Fibroblast of lung (primary cell): ENCODE measurements at regions not wholly inside any gene's neighbourhood (a gene's known extent, or its start where the extent isn't known, plus 50 kb on each side); places are given as distances from the start of the nearest gene placed in this dataset.

ENCODE experiments used
- DNase-seq, 2 donors: peaks; one replicate each; pipeline versions ENCODE4 v3.0.0 to v3.0.0-alpha.2; 2010; ENCODE audit warnings: low read depth in 2 of 2
- H2AFZ ChIP-seq: 2 replicates; pipeline ENCODE4 v1.5.1; 2012; ENCODE audit warnings: low read length, control low read depth, inconsistent platforms
- H3K27ac ChIP-seq: 2 replicates; pipeline ENCODE4 v1.5.1; 2011; ENCODE audit warnings: low read length, control low read depth; ENCODE audit not compliant: insufficient read depth
- H3K27me3 ChIP-seq: 2 replicates; pipeline ENCODE4 v1.5.1; 2011; ENCODE audit warnings: mild to moderate bottlenecking, low read length; ENCODE audit not compliant: control insufficient read depth, insufficient read depth
- H3K36me3 ChIP-seq: 2 replicates; pipeline ENCODE4 v1.5.1; 2011; ENCODE audit warnings: low read length; ENCODE audit not compliant: control insufficient read depth, insufficient read depth
- H3K4me1 ChIP-seq: 2 replicates; pipeline ENCODE4 v1.5.1; 2011; ENCODE audit warnings: low read length; ENCODE audit not compliant: control insufficient read depth, insufficient read depth; ENCODE audit errors: extremely low read depth
- H3K4me2 ChIP-seq: 2 replicates; pipeline ENCODE4 v1.5.1; 2011; ENCODE audit warnings: low read length, control low read depth; ENCODE audit not compliant: insufficient read depth; ENCODE audit errors: extremely low read depth
- H3K4me3 ChIP-seq, 4 experiments: fragments of 200-600 bp in 1 of 4; sonication (generic) in 1 of 4; replicated peaks in 1 of 4; 2 replicates each; pipeline ENCODE4 v1.5.1; 2011 to 2016; ENCODE audit warnings: low read length in 4 of 4, low read depth in 3 of 4, mild to moderate bottlenecking in 3 of 4, control low read depth in 2 of 4, inconsistent platforms in 1 of 4, mixed read lengths in 1 of 4; ENCODE audit not compliant: insufficient read depth in 1 of 4; ENCODE audit errors: control extremely low read depth in 1 of 4
- H3K79me2 ChIP-seq: 2 replicates; pipeline ENCODE4 v1.5.1; 2012; ENCODE audit warnings: mild to moderate bottlenecking, low read length, inconsistent platforms; ENCODE audit not compliant: control insufficient read depth, insufficient read depth
- H3K9ac ChIP-seq: 2 replicates; pipeline ENCODE4 v1.5.1; 2011; ENCODE audit warnings: mild to moderate bottlenecking, low read length, control low read depth; ENCODE audit not compliant: insufficient read depth
- H3K9me3 ChIP-seq: 2 replicates; pipeline ENCODE4 v1.5.1; 2012; ENCODE audit warnings: low read depth, low read length; ENCODE audit not compliant: control insufficient read depth, insufficient read depth
- H4K20me1 ChIP-seq: 2 replicates; pipeline ENCODE4 v1.5.1; 2011; ENCODE audit warnings: low read length; ENCODE audit not compliant: control insufficient read depth, insufficient read depth; ENCODE audit errors: extremely low read depth
- CTCF ChIP-seq, 2 donors: IDR thresholded peaks in 1 of 2; conservative IDR thresholded peaks in 1 of 2; 1 replicate in 1 of 2; 2 replicates in 1 of 2; pipeline ENCODE4 v1.5.1; 2011 to 2012; ENCODE audit warnings: low read length in 2 of 2, control low read depth in 1 of 2, inconsistent platforms in 1 of 2, low read depth in 1 of 2, mild to moderate bottlenecking in 1 of 2
- EZH2 ChIP-seq: IDR thresholded peaks from 2 replicates; pipeline ENCODE4 v1.5.1; 2012; ENCODE audit warnings: low read length, control low read depth, mild to moderate bottlenecking; ENCODE audit errors: missing control alignments

DNA sequence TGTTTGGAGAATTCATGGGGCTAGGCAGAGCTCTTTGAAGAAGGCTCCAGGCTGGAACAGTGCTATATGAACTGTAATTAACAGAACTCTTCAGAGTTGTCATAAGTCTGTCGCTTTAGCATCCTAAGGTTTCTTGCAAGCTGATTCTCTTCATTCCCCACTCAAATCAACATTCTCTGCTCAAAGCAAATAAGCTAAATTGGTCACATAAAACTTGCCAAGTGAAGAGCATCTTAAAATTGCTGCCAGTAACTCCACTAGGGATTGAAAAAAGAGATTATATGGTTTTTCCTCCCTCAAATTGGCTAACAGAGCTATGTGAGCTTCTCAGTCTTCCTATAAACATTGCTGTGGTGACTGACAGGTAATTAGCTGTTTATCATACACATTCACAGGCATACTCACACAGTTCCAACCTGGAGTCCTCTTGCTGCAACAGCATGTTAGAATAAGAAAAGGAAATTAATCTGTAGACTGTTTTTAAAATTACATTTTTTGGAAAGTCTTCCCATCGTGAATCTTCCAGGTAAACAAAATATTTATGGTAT lies 298.5 kb upstream of the ATP10B start:
- H3K79me2 ChIP-seq = no peaks in the 10 kb centered on the region

DNA sequence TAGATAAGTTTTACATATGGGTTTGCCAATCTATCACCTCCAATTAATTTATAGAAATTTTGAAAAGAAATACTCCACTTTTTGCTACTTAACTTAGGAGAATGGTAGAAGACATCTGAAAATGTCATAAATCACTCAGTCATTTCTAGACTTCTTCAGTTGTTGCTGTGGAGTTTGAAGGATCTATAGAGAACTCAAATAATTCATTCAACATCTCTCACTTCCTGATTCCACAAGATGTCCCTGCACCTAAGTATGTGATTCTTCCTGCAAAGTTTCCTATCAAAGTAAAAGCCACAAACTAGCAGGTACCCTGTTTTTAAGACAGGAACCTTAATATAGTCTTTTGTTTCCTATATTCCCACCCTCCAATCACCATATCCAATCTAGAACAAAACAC lies 297.1 kb upstream of the ATP10B start:
- no peak for DNase-seq
- no peaks in the 10 kb centered on the region for H4K20me1 ChIP-seq
- H3K4me3 ChIP-seq = no peak overlapping the region
- no peaks in the 10 kb centered on the region for H3K4me1 ChIP-seq
- no peaks in the 10 kb centered on the region for H3K9me3 ChIP-seq
- no peaks in the 10 kb centered on the region for H3K27me3 ChIP-seq
- H3K36me3 ChIP-seq = no peaks in the 10 kb centered on the region
- H3K4me2 ChIP-seq = no peak overlapping the region
- H3K27ac ChIP-seq = no peak overlapping the region
- H2AFZ ChIP-seq = no peak overlapping the region
- no peak overlapping the region for H3K9ac ChIP-seq
- no peaks in the 10 kb centered on the region for H3K79me2 ChIP-seq
- no peak for TF ChIP-seq EZH2
- TF ChIP-seq CTCF (conservative IDR thresholded peaks at IDR 0.05 in 1 of 2, IDR thresholded peaks at IDR 0.05 in 1 of 2; ENCODE audit: low read depth in 1 of 2, low read length in 2 of 2) = no peak

More for the DNA sequence above, 298.5 kb upstream of the ATP10B start:
- Histone ChIP-seq H3K4me3 (no peak overlapping the region), H2AFZ (no peak overlapping the region), H3K36me3 (no peaks in the 10 kb centered on the region), H3K27ac (no peak overlapping the region), H3K9ac (no peak overlapping the region), H3K4me1 (no peaks in the 10 kb centered on the region), H4K20me1 (no peaks in the 10 kb centered on the region), H3K4me2 (no peak overlapping the region), H3K27me3 (no peaks in the 10 kb centered on the region), H3K9me3 (no peaks in the 10 kb centered on the region)
- TF ChIP-seq CTCF (conservative IDR thresholded peaks at IDR 0.05 in 1 of 2, IDR thresholded peaks at IDR 0.05 in 1 of 2; ENCODE audit: low read depth in 1 of 2, low read length in 2 of 2) = no peak
- TF ChIP-seq EZH2 = no peak
- no peak for DNase-seq

- H3K4me3 ChIP-seq = no peak overlapping the region
- no peaks in the 10 kb centered on the region for H3K36me3 ChIP-seq
- no peak for DNase-seq
Measured at GRCh38 chr5:161138751-161139455, 286.9 kb upstream of the ATP10B start.

More at GRCh38 chr5:161138751-161139455, 286.9 kb upstream of the ATP10B start:
- Histone ChIP-seq H3K27me3 (no peaks in the 10 kb centered on the region), H3K9ac (no peak overlapping the region), H3K4me2 (no peak overlapping the region), H3K27ac (no peak overlapping the region), H4K20me1 (no peaks in the 10 kb centered on the region), H2AFZ (no peak overlapping the region), H3K4me1 (no peaks in the 10 kb centered on the region), H3K79me2 (no peaks in the 10 kb centered on the region), H3K9me3 (no peaks in the 10 kb centered on the region)
- TF ChIP-seq CTCF (conservative IDR thresholded peaks at IDR 0.05 in 1 of 2, IDR thresholded peaks at IDR 0.05 in 1 of 2; ENCODE audit: low read depth in 1 of 2, low read length in 2 of 2) = no peak
- no peak for TF ChIP-seq EZH2
